GM18909 (cell line): ENCODE measurements at regions not wholly inside any gene's neighbourhood (a gene's known extent, or its start where the extent isn't known, plus 50 kb on each side); places are given as distances from the start of the nearest gene placed in this dataset.

ENCODE experiments used
- ATAC-seq: cut with Tn5 transposase; IDR thresholded peaks from one replicate; pipeline ENCODE4 v1.9.1; 2021; ENCODE audit warnings: mild to moderate bottlenecking; ENCODE audit not compliant: unreplicated experiment, poor library complexity

DNA sequence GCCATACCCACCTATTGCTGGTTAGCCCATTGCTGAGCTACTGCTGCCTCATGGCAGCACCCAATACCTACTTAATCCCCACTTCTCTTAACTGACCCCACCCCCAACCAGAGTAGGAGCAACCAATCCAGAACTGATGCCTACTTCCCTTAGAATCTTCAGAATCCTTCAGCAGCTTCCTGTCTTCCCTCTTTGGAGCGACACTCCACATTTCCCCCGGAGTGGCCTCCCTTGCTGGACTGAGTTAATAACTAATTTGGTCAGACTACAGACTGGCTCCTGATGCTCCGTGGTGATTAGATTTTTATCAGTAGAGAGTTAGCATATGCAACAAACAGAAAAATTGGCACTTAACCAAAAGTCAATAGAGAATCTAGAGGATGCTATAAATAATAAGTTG, 51.2 kb upstream of the UBR2 start:
- ATAC-seq: no peak

DNA sequence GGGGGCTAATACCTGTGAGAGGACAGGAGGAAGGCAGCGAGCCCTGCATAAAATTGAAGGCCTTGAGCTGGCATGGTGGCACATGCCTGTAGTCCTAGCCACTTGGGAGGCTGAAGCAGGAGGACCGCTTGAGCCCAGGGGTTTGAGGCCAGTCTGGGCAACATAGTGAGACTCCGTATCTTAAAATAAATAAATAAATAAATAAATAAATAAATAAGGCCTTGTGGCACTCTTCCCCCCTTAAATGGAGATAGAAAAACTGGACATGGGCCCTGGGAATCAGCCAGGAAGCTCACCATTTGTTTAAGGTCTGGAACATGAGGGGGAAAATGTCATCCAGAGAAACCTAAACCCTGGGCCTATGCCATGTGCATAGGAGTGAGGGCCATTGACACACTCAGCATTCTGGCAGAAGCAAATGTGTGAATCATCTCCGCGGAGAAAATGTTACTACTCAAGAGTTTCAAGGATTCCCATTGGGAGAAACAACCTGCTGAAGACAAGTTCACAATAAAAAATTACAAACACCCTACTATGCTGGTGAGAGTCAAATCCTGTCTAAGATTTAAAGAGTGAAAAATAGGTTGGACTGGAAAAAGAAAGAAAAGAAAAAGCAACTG, 51.9 kb upstream of the UBR2 start:
- no peak for ATAC-seq

DNA sequence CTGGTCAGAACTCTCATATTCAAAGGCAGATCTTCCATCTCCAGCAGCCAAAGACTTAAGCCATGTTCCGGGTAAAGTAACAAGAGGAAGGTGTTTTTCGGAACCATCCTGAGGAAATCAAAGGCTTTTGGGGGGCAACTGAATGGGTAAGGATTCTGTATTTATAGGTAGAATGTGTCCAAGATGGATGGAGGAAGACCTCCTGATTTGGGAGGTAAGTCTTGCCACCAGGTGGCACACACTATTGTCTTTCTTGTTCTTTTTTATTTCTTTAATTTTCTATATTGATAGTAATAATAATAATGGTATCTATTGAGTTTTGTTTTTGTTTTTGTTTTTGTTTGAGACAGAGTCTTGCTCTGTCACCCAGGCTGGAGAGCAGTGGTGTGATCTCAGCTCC, 53.0 kb upstream of the UBR2 start:
- no peak for ATAC-seq

DNA sequence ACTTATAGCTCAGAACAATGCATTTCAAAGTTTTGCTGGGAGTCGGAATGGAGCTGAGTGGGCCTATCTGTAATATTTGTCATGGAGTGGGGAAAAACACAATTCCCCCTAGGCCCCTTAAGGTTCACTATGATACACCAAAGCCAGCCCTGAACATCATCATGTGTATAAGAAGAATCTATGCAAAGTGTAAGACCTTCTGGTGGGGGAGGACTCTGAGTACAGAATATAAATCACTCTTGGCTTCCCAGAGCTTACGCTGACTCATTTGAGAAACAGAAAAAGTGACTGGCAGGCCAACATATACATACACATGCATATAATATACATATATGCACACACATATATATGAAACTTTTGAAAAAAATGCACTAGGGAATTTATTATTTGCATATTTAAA, 54.1 kb upstream of the UBR2 start:
- ATAC-seq: no peak

DNA sequence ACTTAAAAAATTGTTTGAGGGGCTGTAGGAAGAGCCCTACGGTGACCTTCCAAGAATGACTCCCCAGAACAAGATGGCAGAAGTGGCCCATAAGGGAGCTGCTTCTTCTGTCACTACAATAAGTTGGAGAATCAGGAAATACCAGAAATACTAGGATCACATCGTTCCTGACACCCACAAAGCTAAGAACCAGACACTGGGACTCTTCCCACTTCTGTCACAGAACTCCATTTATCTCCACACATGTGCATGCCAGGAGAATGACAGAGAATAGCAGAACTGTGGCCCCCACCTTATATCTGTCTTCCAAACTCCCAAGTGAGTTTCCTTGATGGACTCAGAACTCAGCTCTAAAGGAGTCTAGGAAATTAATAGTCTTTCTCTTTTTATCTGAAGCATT, 54.6 kb upstream of the UBR2 start:
- ATAC-seq: no peak

DNA sequence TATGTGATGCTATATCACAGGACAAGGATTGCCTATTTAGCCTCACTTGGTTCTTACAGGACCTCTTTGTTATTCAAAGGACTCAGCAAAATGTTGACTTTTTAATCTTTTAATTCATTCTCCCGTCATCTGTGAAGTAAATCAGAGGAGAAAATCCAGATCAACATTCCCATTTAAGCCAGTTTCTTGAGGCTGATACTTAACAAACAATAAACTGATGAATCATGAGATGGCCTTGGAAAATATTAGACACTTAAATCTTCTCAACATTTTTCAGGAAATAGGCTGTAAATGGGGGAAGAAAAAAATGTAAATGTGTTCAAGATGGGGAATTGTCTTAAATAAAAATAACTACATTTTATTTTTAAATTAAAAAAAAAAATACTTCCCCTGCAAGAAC, 55.9 kb upstream of the UBR2 start:
- ATAC-seq: no peak

DNA sequence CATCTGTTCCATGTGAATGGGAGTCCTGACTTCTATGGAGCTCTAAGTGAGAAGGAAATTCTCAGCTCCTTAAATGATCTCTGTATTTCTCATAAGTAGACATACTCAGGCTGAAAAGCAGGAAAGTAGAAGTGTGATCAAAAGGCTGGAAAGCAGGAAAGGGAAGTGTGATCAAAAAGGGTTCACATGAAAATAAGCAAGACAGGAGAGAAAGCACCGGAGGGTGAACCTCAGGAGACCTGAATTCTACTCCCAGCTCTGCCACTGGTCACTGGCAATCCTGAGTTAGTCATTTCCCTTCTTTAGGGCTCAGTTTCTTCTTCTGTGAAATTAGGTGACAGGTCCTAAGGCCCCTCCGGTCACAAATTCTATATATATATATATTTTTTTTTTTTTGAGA, 55.5 kb upstream of the TRERF1 start:
- peak; percentile 39 for ATAC-seq

DNA sequence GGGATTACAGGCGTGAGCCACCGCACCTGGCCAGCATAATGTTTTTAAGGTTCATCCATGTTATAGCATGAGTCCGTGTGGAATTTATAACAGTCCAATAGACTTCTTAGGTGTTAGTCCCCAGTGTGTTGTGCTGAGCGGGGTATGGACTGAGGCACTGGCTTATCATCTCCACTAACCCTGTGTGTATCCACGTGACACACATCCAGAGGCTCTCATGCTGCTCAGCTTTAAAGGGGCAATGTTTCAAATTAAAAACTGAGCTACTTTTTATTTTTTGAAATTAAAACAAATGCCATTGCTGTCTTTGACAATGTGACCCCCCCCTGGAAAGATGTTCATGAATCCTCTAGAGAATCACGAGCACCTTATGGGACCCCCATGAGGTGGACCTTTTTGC, 54.3 kb upstream of the TRERF1 start:
- ATAC-seq: no peak

DNA sequence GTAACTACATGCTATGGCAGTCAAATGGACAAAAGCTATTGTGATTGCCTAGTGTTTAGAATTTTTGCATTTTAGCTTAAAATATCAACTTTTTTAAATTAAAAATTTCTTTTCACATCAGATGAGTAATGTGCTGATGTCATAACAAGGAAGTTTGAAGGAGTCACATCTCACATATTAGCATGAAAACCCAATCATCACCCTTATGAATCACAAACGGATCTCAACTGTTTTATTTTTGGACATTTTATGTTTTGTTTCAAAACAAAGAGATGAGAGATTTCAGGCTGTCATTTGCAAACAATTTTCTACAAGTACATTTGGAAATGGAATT, 53.6 kb upstream of the TRERF1 start:
- no peak for ATAC-seq

DNA sequence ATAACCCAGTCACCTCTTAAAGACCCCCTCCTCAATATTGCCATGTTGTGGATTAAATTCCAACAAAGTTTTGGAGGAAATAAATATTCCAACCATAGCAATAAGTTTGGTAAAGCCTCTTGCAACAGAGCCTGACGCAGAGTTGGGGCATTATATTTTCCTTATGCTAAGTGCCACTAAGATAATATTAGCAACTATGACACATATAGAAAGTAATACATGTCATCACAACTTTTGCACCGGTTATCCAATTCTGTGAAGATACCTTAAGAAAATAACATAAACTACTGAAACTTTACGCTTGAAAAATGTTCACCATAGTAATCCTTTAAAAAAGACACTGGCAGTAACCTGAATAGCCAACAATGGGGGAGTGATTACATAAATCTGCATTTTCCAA, 52.2 kb upstream of the TRERF1 start:
- ATAC-seq: no peak

DNA sequence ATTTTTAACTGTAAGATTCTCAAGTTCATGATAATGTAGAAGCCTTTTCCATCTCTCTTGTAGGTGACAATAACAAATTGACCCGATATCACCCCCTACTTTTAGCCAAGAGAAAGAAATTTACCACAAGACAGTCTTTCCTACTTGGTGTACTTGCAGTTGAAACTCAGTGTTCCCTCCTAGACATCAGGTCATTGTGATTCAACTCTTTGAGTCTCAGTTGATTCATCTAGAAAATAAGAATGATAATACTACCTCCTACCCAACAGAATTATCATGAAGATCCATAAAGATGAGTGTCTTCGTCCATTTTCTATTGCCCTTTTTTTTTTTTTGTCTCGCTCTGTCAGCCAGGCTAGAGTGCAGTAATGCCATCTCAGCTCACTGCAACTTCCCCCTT, 51.3 kb upstream of the TRERF1 start:
- no peak for ATAC-seq

DNA sequence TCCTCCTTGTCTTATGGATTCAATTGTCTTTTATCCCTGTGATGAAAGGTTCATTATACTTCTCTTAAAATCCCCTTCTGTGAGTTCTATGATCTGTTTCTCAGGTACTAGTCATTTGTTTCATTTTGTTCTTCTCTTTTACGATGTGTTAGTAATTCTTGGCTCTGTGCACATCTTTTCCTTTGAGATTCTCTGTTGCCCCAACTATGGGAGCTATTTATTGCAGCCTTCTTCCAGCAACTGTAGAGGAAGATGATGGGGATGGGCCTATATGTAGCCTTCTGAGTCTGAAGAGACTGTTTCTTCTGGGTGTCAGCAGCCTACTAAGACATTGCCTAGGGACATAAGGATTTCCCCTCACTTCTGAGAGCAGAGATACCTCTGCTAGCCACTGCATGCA, 50.4 kb upstream of the TRERF1 start:
- no peak for ATAC-seq
